ENCODE measurements at regions not wholly inside any gene's neighbourhood (a gene's known extent, or its start where the extent isn't known, plus 50 kb on each side); places are given as distances from the start of the nearest gene placed in this dataset.

- intact Hi-C loops (cut with DNase I) = no loop called here
- no peaks in the 10 kb centered on the region for H3K36me3 ChIP-seq
- no peak overlapping the region for H3K4me3 ChIP-seq
- H3K27me3 ChIP-seq = no peaks in the 10 kb centered on the region
- H3K9me3 ChIP-seq = no peaks in the 10 kb centered on the region
- TF ChIP-seq CTCF (IDR thresholded peaks at IDR 0.05) = no peak
- no peak overlapping the region for H3K27ac ChIP-seq
- H3K4me1 ChIP-seq = peaks cover 0 to 4% (median 0%) of the 10 kb centered on the region in 9 donors
- ATAC-seq (no peak), DNase-seq (no peak)
- 86 to 92% methylated on average over 1 of the region's 1 CpG for WGBS, 2 donors
These were observed 358.2 kb upstream of the NR3C2 start for GRCh38 chr4:148800336-148800885.

- ATAC-seq (peak; percentile 81 to 97 (median 90)), DNase-seq (peak; percentile 7 to 36)
- H3K4me1 ChIP-seq = peaks cover 0 to 11% (median 4%) of the 10 kb centered on the region in 9 donors
- no peaks in the 10 kb centered on the region for H3K36me3 ChIP-seq
- H3K27ac ChIP-seq = peak overlapping the region in 1 of 10 donors; percentile 44
- no peaks in the 10 kb centered on the region for H3K27me3 ChIP-seq
- WGBS, 2 donors = 45 to 56% methylated on average over 7 of the region's 7 CpGs
- no peak for TF ChIP-seq CTCF (IDR thresholded peaks at IDR 0.05)
- intact Hi-C loops (cut with DNase I) = no loop called here
- H3K4me3 ChIP-seq = no peak overlapping the region
- no peaks in the 10 kb centered on the region for H3K9me3 ChIP-seq
These were observed 353.1 kb upstream of the NR3C2 start for GRCh38 chr4:148795156-148795864.

- no peak for ATAC-seq
- WGBS, 2 donors = 89 to 97% methylated on average over 2 of the region's 2 CpGs
- no peak for TF ChIP-seq CTCF (IDR thresholded peaks at IDR 0.05)
- H3K36me3 ChIP-seq = no peaks in the 10 kb centered on the region
- H3K27me3 ChIP-seq = no peaks in the 10 kb centered on the region
- no peaks in the 10 kb centered on the region for H3K9me3 ChIP-seq
- H3K27ac ChIP-seq = no peak overlapping the region
- DNase-seq = no peak
- peaks cover 0 to 16% (median 5%) of the 10 kb centered on the region in 9 donors for H3K4me1 ChIP-seq
- intact Hi-C loops (cut with DNase I) = no loop called here
- H3K4me3 ChIP-seq = no peak overlapping the region
These were observed 351.0 kb upstream of the NR3C2 start for GRCh38 chr4:148793221-148793620.

GRCh38 chr4:148790691-148791090, 348.5 kb upstream of the NR3C2 start:
- TF ChIP-seq CTCF (IDR thresholded peaks at IDR 0.05) = no peak
- Histone ChIP-seq H3K9me3 (no peaks in the 10 kb centered on the region), H3K36me3 (no peaks in the 10 kb centered on the region), H3K4me3 (no peak overlapping the region), H3K27ac (no peak overlapping the region), H3K27me3 (no peaks in the 10 kb centered on the region), H3K4me1 (peaks cover 0 to 24% (median 5%) of the 10 kb centered on the region in 9 donors)
- ATAC-seq (no peak), DNase-seq (no peak)
- intact Hi-C loops (cut with DNase I) = no loop called here
- WGBS, 2 donors = 75 to 79% methylated on average over 5 of the region's 5 CpGs
